Cardiac muscle cell (in vitro differentiated cells and primary cell): ENCODE measurements at regions not wholly inside any gene's neighbourhood (a gene's known extent, or its start where the extent isn't known, plus 50 kb on each side); places are given as distances from the start of the nearest gene placed in this dataset.

Experiments used
- DNase-seq, 2 donors: peaks; one replicate each; pipeline versions ENCODE4 v3.0.0 to v3.0.0-alpha.2; 2010 to 2017; ENCODE audit warnings: low read depth in 1 of 2, low spot score in 1 of 2
- H3K27ac ChIP-seq: fragments of 200-600 bp; sonication (generic); 2 replicates; pipeline ENCODE4 v1.5.1; 2016
- H3K27me3 ChIP-seq: fragments of 200-600 bp; sonication (generic); 2 replicates; pipeline ENCODE4 v1.6.0; 2016; ENCODE audit warnings: control low read depth
- H3K36me3 ChIP-seq: fragments of 200-600 bp; sonication (generic); 2 replicates; pipeline ENCODE4 v1.5.1; 2016; ENCODE audit warnings: control low read depth
- H3K4me1 ChIP-seq: fragments of 200-600 bp; sonication (generic); 2 replicates; pipeline ENCODE4 v1.8.1; 2017; ENCODE audit warnings: low read depth, mild to moderate bottlenecking, mixed run types
- H3K4me3 ChIP-seq: fragments of 200-600 bp; sonication (generic); 2 replicates; pipeline ENCODE4 v1.5.1; 2016; ENCODE audit warnings: mild to moderate bottlenecking
- H3K9me3 ChIP-seq: fragments of 200-600 bp; sonication (generic); 2 replicates; pipeline ENCODE4 v1.5.1; 2017; ENCODE audit warnings: low read depth, mild to moderate bottlenecking, control low read depth
- TF ChIP-seq, protein P1 (sequence below): IDR thresholded peaks from 2 replicates; pipeline ENCODE4 v1.5.1; 2012; ENCODE audit warnings: low read depth, mild to moderate bottlenecking, low read length

DNA sequence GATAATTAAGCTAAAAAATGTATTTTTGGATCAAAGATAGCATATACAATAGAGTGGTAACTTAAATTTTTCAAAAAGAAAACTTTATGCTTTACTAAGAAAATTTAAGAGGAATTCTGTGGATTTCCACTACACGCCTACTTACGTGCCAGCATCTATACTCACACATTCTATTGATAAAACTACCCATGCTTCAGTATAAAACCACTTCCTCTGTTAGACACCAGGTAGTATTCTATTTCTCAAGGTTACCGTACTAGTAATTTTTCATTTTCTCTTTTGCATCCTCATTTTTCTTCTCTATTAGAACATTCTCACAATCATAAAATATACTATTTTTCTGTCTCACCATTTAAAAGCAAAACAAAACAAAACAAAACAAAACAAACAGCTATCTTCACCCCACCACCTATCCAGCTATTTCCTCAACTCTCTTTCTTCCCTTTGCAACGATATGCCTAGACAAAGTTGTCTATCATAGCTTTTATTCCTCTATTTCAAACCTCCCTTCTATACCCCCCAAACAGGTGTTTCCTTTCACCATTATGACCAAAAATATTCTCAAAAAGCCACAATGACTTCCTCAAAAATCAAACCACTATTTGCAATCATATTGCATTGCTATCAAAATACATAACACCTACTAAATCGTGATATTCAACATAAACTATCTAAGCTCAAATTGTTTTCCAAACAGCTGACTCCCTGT lies 1652.0 kb downstream of the MRPL39 start:
- Histone ChIP-seq H3K4me1 (no peaks in the 10 kb centered on the region), H3K36me3 (no peaks in the 10 kb centered on the region), H3K27ac (no peak overlapping the region), H3K9me3 (no peaks in the 10 kb centered on the region), H3K4me3 (no peak overlapping the region), H3K27me3 (no peaks in the 10 kb centered on the region)
- TF ChIP-seq, protein P1, sequence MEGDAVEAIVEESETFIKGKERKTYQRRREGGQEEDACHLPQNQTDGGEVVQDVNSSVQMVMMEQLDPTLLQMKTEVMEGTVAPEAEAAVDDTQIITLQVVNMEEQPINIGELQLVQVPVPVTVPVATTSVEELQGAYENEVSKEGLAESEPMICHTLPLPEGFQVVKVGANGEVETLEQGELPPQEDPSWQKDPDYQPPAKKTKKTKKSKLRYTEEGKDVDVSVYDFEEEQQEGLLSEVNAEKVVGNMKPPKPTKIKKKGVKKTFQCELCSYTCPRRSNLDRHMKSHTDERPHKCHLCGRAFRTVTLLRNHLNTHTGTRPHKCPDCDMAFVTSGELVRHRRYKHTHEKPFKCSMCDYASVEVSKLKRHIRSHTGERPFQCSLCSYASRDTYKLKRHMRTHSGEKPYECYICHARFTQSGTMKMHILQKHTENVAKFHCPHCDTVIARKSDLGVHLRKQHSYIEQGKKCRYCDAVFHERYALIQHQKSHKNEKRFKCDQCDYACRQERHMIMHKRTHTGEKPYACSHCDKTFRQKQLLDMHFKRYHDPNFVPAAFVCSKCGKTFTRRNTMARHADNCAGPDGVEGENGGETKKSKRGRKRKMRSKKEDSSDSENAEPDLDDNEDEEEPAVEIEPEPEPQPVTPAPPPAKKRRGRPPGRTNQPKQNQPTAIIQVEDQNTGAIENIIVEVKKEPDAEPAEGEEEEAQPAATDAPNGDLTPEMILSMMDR, result no peak
- DNase-seq, result no peak

DNA sequence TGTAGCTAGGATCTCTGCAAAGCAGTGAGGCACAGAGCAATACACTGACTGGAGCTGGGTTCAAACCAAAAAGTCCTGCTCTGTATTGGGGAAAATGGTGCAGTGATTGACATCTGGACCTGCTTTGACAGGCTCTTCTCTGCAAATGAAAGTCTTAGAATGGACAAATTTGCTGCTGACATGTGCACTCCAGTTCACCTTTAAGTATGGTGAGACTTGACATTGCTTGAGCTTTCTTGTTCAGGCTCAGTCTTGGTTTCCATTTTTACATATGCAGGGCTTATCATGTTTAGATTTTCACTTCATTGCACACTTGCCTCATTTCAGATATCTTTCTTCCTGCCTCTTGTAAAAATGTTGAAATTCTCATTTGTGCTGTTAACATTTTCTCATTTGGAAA lies 1655.0 kb downstream of the MRPL39 start:
- no peaks in the 10 kb centered on the region for H3K36me3 ChIP-seq
- H3K4me1 ChIP-seq, result no peaks in the 10 kb centered on the region
- TF ChIP-seq, protein P1, result no peak
- H3K27ac ChIP-seq, result no peak overlapping the region
- no peak overlapping the region for H3K4me3 ChIP-seq
- no peak for DNase-seq
- no peaks in the 10 kb centered on the region for H3K27me3 ChIP-seq
- H3K9me3 ChIP-seq, result no peaks in the 10 kb centered on the region

DNA sequence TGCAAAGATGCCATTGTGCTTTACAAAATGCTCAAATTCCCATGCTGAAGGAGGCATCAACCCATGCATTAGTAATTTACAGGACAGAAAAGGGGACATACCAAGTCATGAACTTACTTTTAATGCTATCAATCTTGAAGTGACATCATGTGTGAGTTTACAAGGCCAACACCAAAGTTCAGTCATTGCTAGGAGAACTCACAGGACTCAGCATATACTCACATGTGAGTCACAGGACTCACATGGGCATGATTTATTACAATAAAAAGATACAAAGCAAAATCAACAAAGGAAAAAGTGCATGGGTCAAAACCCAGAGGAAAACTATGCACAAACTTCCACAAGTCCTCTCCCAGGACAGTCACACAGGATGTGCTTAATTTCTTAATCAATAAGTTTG lies 1656.0 kb downstream of the MRPL39 start:
- Histone ChIP-seq H3K27me3 (no peaks in the 10 kb centered on the region), H3K4me3 (no peak overlapping the region), H3K9me3 (no peaks in the 10 kb centered on the region), H3K36me3 (no peaks in the 10 kb centered on the region), H3K4me1 (no peaks in the 10 kb centered on the region), H3K27ac (no peak overlapping the region)
- TF ChIP-seq, protein P1, result no peak
- no peak for DNase-seq

DNA sequence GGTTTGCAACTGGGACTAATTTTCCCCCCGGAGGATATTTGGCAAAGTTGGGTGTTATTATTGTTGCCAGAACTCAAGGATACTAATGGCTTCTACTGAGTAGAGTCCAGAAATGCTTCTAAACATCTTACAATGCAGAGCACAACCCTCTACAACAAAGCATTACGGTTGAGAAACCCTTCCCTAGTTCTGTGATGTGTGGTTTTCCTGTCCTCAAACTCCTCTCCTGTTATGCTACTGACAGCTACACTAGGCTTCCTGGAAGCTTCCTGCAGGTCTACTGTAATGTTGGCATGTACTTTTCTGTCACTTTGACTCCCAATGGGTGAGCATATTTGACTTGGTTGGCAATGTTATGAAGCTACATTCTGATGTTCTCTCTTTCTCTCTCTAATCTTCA lies 1656.9 kb downstream of the MRPL39 start:
- Histone ChIP-seq H3K36me3 (no peaks in the 10 kb centered on the region), H3K9me3 (no peaks in the 10 kb centered on the region), H3K27me3 (no peaks in the 10 kb centered on the region), H3K27ac (no peak overlapping the region), H3K4me3 (no peak overlapping the region), H3K4me1 (no peaks in the 10 kb centered on the region)
- TF ChIP-seq, protein P1, result no peak
- no peak for DNase-seq

DNA sequence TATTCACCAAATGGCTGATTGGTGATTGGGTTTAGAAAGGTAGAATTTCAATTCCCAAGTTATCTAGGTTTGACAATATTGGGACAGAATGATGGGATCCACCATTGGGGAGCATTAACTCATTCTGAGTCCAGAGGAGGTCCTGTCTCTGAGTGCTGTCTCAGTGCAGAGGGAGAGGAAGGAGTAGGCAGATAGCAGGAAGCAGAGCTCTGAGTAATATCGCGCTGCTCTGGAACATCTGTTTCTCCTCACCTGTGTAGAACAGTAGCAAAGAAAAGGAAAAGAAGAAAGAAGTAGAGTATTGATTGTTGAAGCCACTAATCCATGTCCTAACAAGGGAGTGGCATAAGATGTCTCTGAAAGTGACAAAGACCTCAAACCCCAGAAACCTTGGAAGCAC lies 1657.8 kb downstream of the MRPL39 start:
- Histone ChIP-seq H3K4me1 (no peaks in the 10 kb centered on the region), H3K9me3 (no peaks in the 10 kb centered on the region), H3K4me3 (no peak overlapping the region), H3K27me3 (no peaks in the 10 kb centered on the region), H3K36me3 (no peaks in the 10 kb centered on the region), H3K27ac (no peak overlapping the region)
- no peak for DNase-seq
- TF ChIP-seq, protein P1, result no peak
